Mucosa of stomach (tissue), 1 donor: ENCODE measurements at regions not wholly inside any gene's neighbourhood (a gene's known extent, or its start where the extent isn't known, plus 50 kb on each side); places are given as distances from the start of the nearest gene placed in this dataset.

Source experiments
- H3K27me3 ChIP-seq: one replicate; pipeline ENCODE4 v1.7.0; 2013; ENCODE audit warnings: mild to moderate bottlenecking, low read length; ENCODE audit not compliant: control insufficient read depth, insufficient read depth
- H3K36me3 ChIP-seq: one replicate; pipeline ENCODE4 v1.7.0; 2013; ENCODE audit warnings: low read length; ENCODE audit not compliant: control insufficient read depth, insufficient read depth
- H3K4me1 ChIP-seq: one replicate; pipeline ENCODE4 v1.7.0; 2013; ENCODE audit warnings: mild to moderate bottlenecking, low read length; ENCODE audit not compliant: control insufficient read depth, insufficient read depth
- H3K4me3 ChIP-seq: one replicate; pipeline ENCODE4 v1.7.0; 2013; ENCODE audit warnings: low read length
- H3K9ac ChIP-seq: one replicate; pipeline ENCODE4 v1.7.0; 2013; ENCODE audit warnings: mild to moderate bottlenecking, low read length, moderate library complexity
- H3K9me3 ChIP-seq: one replicate; pipeline ENCODE4 v1.7.0; 2013; ENCODE audit warnings: mild to moderate bottlenecking, low read length, moderate library complexity; ENCODE audit not compliant: control insufficient read depth
- donor health status: Pancreatic carcinoma.

DNA sequence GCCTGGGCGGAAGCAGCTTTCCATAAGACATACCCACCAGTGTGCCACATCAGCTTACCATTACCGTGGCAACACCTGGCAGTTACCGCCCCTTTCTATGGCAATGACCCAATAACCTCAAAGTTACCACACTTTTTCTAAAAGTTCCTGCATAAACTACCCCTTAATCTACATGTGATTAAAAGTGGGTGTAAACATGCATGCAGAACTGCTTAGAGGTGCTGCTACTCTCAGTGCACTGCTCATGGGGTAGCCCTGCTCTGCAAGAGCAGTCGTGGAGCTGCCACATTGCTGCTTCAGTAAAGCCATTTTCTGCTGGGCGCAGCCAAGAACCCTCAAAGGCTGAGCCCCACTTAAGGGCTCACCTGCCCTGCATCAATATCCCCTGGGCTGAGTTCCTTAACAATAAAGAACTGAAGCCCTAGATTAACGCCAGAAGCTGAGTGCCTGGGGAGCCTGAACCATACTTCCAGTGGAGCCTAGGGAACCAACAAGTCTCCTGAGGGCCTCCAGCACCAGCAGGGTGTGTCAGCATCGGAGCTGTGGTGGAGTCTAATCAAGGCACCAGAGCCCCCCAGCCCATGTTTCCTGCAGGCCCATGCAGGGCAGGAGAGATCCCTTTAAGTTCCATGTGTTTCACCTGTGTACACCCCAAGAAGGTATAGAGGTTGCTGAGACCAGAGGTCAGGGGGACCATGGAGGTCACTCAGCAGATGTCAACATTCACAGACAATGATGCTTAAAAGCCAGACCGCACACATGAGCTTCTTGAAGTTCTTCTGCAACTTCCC is 1198.1 kb downstream of the UQCRFS1 start:
- H3K9me3 ChIP-seq: no peaks in the 10 kb centered on the region
- no peaks in the 10 kb centered on the region for H3K4me1 ChIP-seq
- no peaks in the 10 kb centered on the region for H3K27me3 ChIP-seq
- H3K4me3 ChIP-seq: no peak overlapping the region
- no peak overlapping the region for H3K9ac ChIP-seq
- H3K36me3 ChIP-seq: no peaks in the 10 kb centered on the region

- Histone ChIP-seq H3K4me1 (no peaks in the 10 kb centered on the region), H3K36me3 (no peaks in the 10 kb centered on the region), H3K27me3 (no peaks in the 10 kb centered on the region), H3K9ac (no peak overlapping the region), H3K9me3 (no peaks in the 10 kb centered on the region), H3K4me3 (no peak overlapping the region)
These were observed 1200.6 kb downstream of the UQCRFS1 start for GRCh38 chr19:28012361-28012760.

DNA sequence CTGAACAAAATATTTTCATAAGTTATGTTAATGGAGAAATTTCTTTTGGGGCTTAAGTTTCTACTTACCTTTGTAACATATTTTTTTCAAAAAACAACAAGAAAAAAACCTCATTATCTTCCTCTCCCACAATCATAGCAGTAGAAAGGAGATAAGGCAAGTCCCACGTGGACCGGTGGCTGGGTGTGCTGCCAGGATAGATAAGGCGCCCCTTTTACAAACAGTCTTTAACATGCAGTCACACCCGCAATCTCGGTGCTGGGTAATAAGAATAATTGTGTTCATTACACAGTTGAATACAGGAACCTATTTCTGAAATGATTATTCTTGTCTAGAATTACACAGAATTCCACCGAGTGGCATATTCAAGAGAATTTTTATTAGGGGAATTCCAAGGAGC is 1202.3 kb downstream of the UQCRFS1 start:
- Histone ChIP-seq H3K9me3 (no peaks in the 10 kb centered on the region), H3K27me3 (no peaks in the 10 kb centered on the region), H3K9ac (no peak overlapping the region), H3K4me1 (no peaks in the 10 kb centered on the region), H3K4me3 (no peak overlapping the region), H3K36me3 (no peaks in the 10 kb centered on the region)

- Histone ChIP-seq H3K4me3 (no peak overlapping the region), H3K9me3 (no peaks in the 10 kb centered on the region), H3K27me3 (no peaks in the 10 kb centered on the region), H3K9ac (no peak overlapping the region), H3K4me1 (no peaks in the 10 kb centered on the region), H3K36me3 (no peaks in the 10 kb centered on the region)
These were observed 1203.3 kb downstream of the UQCRFS1 start for GRCh38 chr19:28009696-28010095.

DNA sequence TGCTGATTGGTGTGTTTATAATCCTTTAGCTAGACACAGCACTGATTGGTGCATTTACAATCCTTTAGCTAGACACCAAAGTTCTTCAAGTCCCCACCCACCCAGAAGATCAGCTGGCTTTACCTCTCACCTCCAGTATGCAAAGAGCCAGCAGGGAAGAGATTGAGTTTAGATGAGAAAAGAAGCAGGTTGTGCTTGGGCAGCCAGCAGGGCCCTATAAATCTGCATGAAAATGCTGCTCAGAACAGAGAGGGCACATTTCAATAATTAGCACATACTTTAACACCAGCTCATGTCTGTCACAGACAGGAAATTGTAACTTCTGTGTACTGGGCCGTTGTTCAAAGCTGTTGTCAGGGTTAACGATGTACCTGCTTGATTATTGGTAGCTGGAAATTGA is 1204.3 kb downstream of the UQCRFS1 start:
- Histone ChIP-seq H3K9ac (no peak overlapping the region), H3K9me3 (no peaks in the 10 kb centered on the region), H3K27me3 (no peaks in the 10 kb centered on the region), H3K36me3 (no peaks in the 10 kb centered on the region), H3K4me1 (no peaks in the 10 kb centered on the region), H3K4me3 (no peak overlapping the region)

GRCh38 chr19:28003543-28003942 is 1209.4 kb downstream of the UQCRFS1 start:
- Histone ChIP-seq H3K4me1 (no peaks in the 10 kb centered on the region), H3K9ac (no peak overlapping the region), H3K36me3 (no peaks in the 10 kb centered on the region), H3K27me3 (no peaks in the 10 kb centered on the region), H3K9me3 (no peaks in the 10 kb centered on the region), H3K4me3 (no peak overlapping the region)

- no peaks in the 10 kb centered on the region for H3K36me3 ChIP-seq
- no peaks in the 10 kb centered on the region for H3K9me3 ChIP-seq
- H3K9ac ChIP-seq: no peak overlapping the region
- H3K4me3 ChIP-seq: no peak overlapping the region
- no peaks in the 10 kb centered on the region for H3K4me1 ChIP-seq
- no peaks in the 10 kb centered on the region for H3K27me3 ChIP-seq
These were observed 1215.9 kb downstream of the UQCRFS1 start for GRCh38 chr19:27997069-27997468.

- Histone ChIP-seq H3K4me1 (no peaks in the 10 kb centered on the region), H3K9ac (no peak overlapping the region), H3K9me3 (no peaks in the 10 kb centered on the region), H3K27me3 (no peaks in the 10 kb centered on the region), H3K36me3 (no peaks in the 10 kb centered on the region), H3K4me3 (no peak overlapping the region)
These were observed 1219.1 kb downstream of the UQCRFS1 start for GRCh38 chr19:27993619-27994570.

- H3K9ac ChIP-seq: no peak overlapping the region
- H3K4me3 ChIP-seq: no peak overlapping the region
- no peaks in the 10 kb centered on the region for H3K27me3 ChIP-seq
- H3K9me3 ChIP-seq: no peaks in the 10 kb centered on the region
- H3K4me1 ChIP-seq: no peaks in the 10 kb centered on the region
- H3K36me3 ChIP-seq: no peaks in the 10 kb centered on the region
These were observed 1226.7 kb downstream of the UQCRFS1 start for GRCh38 chr19:27986299-27986698.

GRCh38 chr19:27975419-27976005 is 1237.4 kb downstream of the UQCRFS1 start:
- no peak overlapping the region for H3K9ac ChIP-seq
- no peak overlapping the region for H3K4me3 ChIP-seq
- H3K36me3 ChIP-seq: no peaks in the 10 kb centered on the region
- no peaks in the 10 kb centered on the region for H3K27me3 ChIP-seq
- no peaks in the 10 kb centered on the region for H3K4me1 ChIP-seq
- H3K9me3 ChIP-seq: no peaks in the 10 kb centered on the region

GRCh38 chr19:27974082-27974513 is 1238.9 kb downstream of the UQCRFS1 start:
- Histone ChIP-seq H3K27me3 (no peaks in the 10 kb centered on the region), H3K9ac (no peak overlapping the region), H3K4me1 (no peaks in the 10 kb centered on the region), H3K4me3 (no peak overlapping the region), H3K36me3 (no peaks in the 10 kb centered on the region), H3K9me3 (no peaks in the 10 kb centered on the region)
